HepG2 (cell line): ENCODE measurements at regions not wholly inside any gene's neighbourhood (a gene's known extent, or its start where the extent isn't known, plus 50 kb on each side); places are given as distances from the start of the nearest gene placed in this dataset.

ENCODE experiments used
- ATAC-seq: fragments of 200-7000 bp; cut with Tn5 transposase; 3 replicates; pipeline ENCODE4 v1.9.1; 2020; ENCODE audit warnings: mild to moderate bottlenecking, moderate library complexity
- BruUV-seq: library from RNA; stranded (reverse); fragments of 400-500 nt; replicated peaks from 2 replicates; lab custom pipeline; 2021; lab: Mats Ljungman, UMichigan
- CTCF ChIA-PET: fragments of 300-600 bp; formaldehyde crosslinking; extraction: SDS; loops from one replicate; lab custom pipeline; 2021; ENCODE audit warnings: low total read pairs, inconsistent platforms, low intra/inter-chr PET ratio; lab: Yijun Ruan, JAX
- POLR2A ChIA-PET: fragments of 350-600 bp; sonication (Branson Sonifier 250); formaldehyde crosslinking; loops from one replicate; lab custom pipeline; 2020; ENCODE audit warnings: antibody characterized with exemption, inconsistent platforms; lab: Yijun Ruan, JAX
- DNase-seq: peaks from one replicate; pipeline ENCODE4 v3.0.0-alpha.2; 2015; ENCODE audit warnings: low spot score
- FAIRE-seq: peaks from 3 replicates; lab custom pipeline; 2011; peaks lifted over from hg19 to GRCh38; lab: Jason Lieb, UNC
- H2AFZ ChIP-seq: one replicate; pipeline ENCODE4 v1.6.1; 2011; ENCODE audit warnings: low read length, inconsistent platforms
- H3K27ac ChIP-seq: fragments of 300-600 bp; 3 replicates; pipeline ENCODE4 v1.8.0; 2011; ENCODE audit warnings: mixed run types, mild to moderate bottlenecking, mixed read lengths, low read length, inconsistent platforms; ENCODE audit not compliant: insufficient read depth; ENCODE audit errors: extremely low read length
- H3K27me3 ChIP-seq, 2 experiments: fragments of 200-600 bp in 1 of 2; 2 replicates in 1 of 2; 3 replicates in 1 of 2; pipeline versions ENCODE4 v1.6.0 to v1.8.0; 2011; ENCODE audit warnings: low read length in 2 of 2, mild to moderate bottlenecking in 2 of 2, moderate library complexity in 2 of 2, inconsistent platforms in 1 of 2; ENCODE audit not compliant: insufficient read depth in 2 of 2, control insufficient read depth in 1 of 2
- H3K36me3 ChIP-seq, 2 experiments: fragments of 200-600 bp in 1 of 2; replicated peaks in 1 of 2; 2 replicates in 1 of 2; 3 replicates in 1 of 2; pipeline versions ENCODE4 v1.5.1 to v1.8.0; 2011; ENCODE audit warnings: low read length in 2 of 2, inconsistent platforms in 1 of 2; ENCODE audit not compliant: insufficient read depth in 2 of 2, control insufficient read depth in 1 of 2
- H3K4me1 ChIP-seq: 2 replicates; pipeline ENCODE4 v1.5.1; 2012; ENCODE audit warnings: low read length, inconsistent platforms; ENCODE audit not compliant: insufficient read depth
- H3K4me2 ChIP-seq: 2 replicates; pipeline ENCODE4 v1.6.0; 2011; ENCODE audit warnings: low read depth, low read length, inconsistent platforms
- H3K4me3 ChIP-seq, 3 experiments: fragments of 200-600 bp in 1 of 3; sonication (generic), shearing (Covaris generic) in 1 of 3; replicated peaks in 1 of 3; 2 replicates each; pipeline ENCODE4 v1.5.1; 2011 to 2016; ENCODE audit warnings: low read length in 3 of 3, inconsistent platforms in 2 of 3, low read depth in 2 of 3, mild to moderate bottlenecking in 2 of 3, control low read depth in 1 of 3, mixed read lengths in 1 of 3; ENCODE audit not compliant: insufficient read depth in 1 of 3
- H3K79me2 ChIP-seq: one replicate; pipeline ENCODE4 v1.6.1; 2011; ENCODE audit warnings: low read length, inconsistent platforms; ENCODE audit not compliant: insufficient read depth
- H3K9ac ChIP-seq: 2 replicates; pipeline ENCODE4 v1.6.0; 2011; ENCODE audit warnings: mild to moderate bottlenecking, low read depth, low read length, inconsistent platforms; ENCODE audit not compliant: insufficient read depth
- H3K9me3 ChIP-seq: 2 replicates; pipeline ENCODE4 v1.5.1; 2012; ENCODE audit warnings: mild to moderate bottlenecking, low read length
- H4K20me1 ChIP-seq: 2 replicates; pipeline ENCODE4 v1.6.0; 2011; ENCODE audit warnings: inconsistent platforms, mild to moderate bottlenecking, low read length, moderate library complexity; ENCODE audit not compliant: insufficient read depth
- ASH2L ChIP-seq: fragments of 300-600, 200-600 bp; sonication (generic); IDR thresholded peaks from 2 replicates; pipeline ENCODE4 v1.7.0; 2017; ENCODE audit warnings: low read depth, mild to moderate bottlenecking, moderate library complexity, mixed read lengths, low read length; ENCODE audit not compliant: insufficient read length
- CAMTA2 ChIP-seq: sonication (generic); formaldehyde crosslinking; IDR thresholded peaks from 2 replicates; pipeline ENCODE4 v1.4.0; 2020; ENCODE audit warnings: mild to moderate bottlenecking, missing genetic modification reagents, borderline replicate concordance
- CHCHD3 ChIP-seq: sonication (generic); formaldehyde crosslinking; IDR thresholded peaks from 2 replicates; pipeline ENCODE4 v1.8.0; 2022; ENCODE audit warnings: mild to moderate bottlenecking, missing genetic modification reagents, moderate library complexity
- IRF9 ChIP-seq: sonication (generic); formaldehyde crosslinking; IDR thresholded peaks from 2 replicates; pipeline ENCODE4 v1.8.0; 2022; ENCODE audit warnings: missing genetic modification reagents, mild to moderate bottlenecking, borderline replicate concordance
- KAT2B ChIP-seq: fragments of 150-350 bp; IDR thresholded peaks from 2 replicates; pipeline ENCODE4 v1.6.1; 2014; ENCODE audit warnings: low read depth, low read length, borderline replicate concordance
- LRRFIP1 ChIP-seq: sonication (generic); formaldehyde crosslinking; conservative IDR thresholded peaks from 2 replicates; pipeline ENCODE4 v1.4.0; 2020; ENCODE audit warnings: missing genetic modification reagents
- SALL2 ChIP-seq: sonication (generic); formaldehyde crosslinking; IDR thresholded peaks from 2 replicates; pipeline ENCODE4 v1.8.1; 2023; ENCODE audit warnings: mild to moderate bottlenecking, missing genetic modification reagents, inconsistent platforms
- SAP130 ChIP-seq: IDR thresholded peaks from 2 replicates; pipeline ENCODE4 v1.6.1; 2016; ENCODE audit warnings: low read depth
- SRF ChIP-seq: IDR thresholded peaks from 2 replicates; pipeline ENCODE4 v1.6.1; 2011; ENCODE audit warnings: mild to moderate bottlenecking, low read depth, low read length, moderate library complexity
- SRSF1 ChIP-seq: fragments of 200-400 bp; formaldehyde crosslinking; optimal IDR thresholded peaks from 2 replicates; pipeline ENCODE3; 2017; ENCODE audit warnings: mild to moderate bottlenecking, low read depth, low read length, moderate library complexity
- ZKSCAN8 ChIP-seq: IDR thresholded peaks from 2 replicates; pipeline ENCODE4 v1.6.1; 2016; ENCODE audit warnings: borderline replicate concordance, missing genetic modification reagents, missing compliant biosample characterization
- ZNF235 ChIP-seq: sonication (generic); formaldehyde crosslinking; IDR thresholded peaks from 2 replicates; pipeline ENCODE4 v1.8.1; 2023; ENCODE audit warnings: mild to moderate bottlenecking, missing genetic modification reagents, borderline replicate concordance
- ZNF569 ChIP-seq: sonication (generic); formaldehyde crosslinking; IDR thresholded peaks from 2 replicates; pipeline ENCODE4 v1.5.0; 2020; ENCODE audit warnings: mild to moderate bottlenecking, missing genetic modification reagents, moderate library complexity, borderline replicate concordance
- ZNF660 ChIP-seq: sonication (generic); formaldehyde crosslinking; IDR thresholded peaks from 2 replicates; pipeline ENCODE4 v1.5.1; 2020; ENCODE audit warnings: mild to moderate bottlenecking, low read depth, missing genetic modification reagents, borderline replicate concordance
- ZSCAN20 ChIP-seq: sonication (generic); formaldehyde crosslinking; IDR thresholded peaks from 2 replicates; pipeline ENCODE4 v1.4.0; 2020; ENCODE audit warnings: missing genetic modification reagents, mild to moderate bottlenecking, borderline replicate concordance
- WGBS: methylation state at CpG from one replicate; pipeline ENCODE4 v1.1.6; 2017; ENCODE audit warnings: low lambda C conversion rate; 5-methylcytosine and 5-hydroxymethylcytosine counted together
- in situ Hi-C: cut with HindIII; loops from 2 replicates; pipeline ENCODE4 v1.10.0; 2017; ENCODE audit warnings: low pct_unique_long_range_greater_than_20kb; ENCODE audit not compliant: extremely low pct_ligation_motif_present
- intact Hi-C: fragments of 100-400 bp; cut with micrococcal nuclease; formaldehyde crosslinking; loops from one replicate; pipeline ENCODE4 v1.10.0; 2022; ENCODE audit not compliant: unreplicated experiment
- TF ChIP-seq, protein P1 (sequence below): sonication (generic); formaldehyde crosslinking; IDR thresholded peaks from 2 replicates; pipeline ENCODE4 v1.5.0; 2020; ENCODE audit warnings: missing genetic modification reagents

DNA sequence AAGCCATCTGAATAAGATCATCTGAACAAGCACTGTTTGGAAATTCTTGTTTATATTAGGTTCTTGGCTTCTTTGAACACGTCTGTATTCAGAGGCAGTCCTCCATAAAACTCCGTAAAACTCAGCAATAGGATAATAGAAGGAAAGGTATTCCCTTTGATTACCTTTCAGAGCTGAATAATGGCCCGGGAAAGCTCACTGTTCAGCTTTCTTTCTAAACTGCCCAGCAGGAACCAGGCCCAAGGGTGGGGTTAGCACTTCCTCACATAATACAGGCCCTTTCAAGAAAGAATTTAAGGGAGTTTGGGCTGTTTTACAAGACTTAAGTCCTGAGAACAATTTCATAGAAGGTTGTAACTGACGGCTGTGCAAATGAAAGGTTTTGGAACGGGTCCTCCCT lies 72.2 kb upstream of the PHLPP1 start:
- ChIA-PET CTCF (no interaction called here), POLR2A (no interaction called here)
- no peaks in the 10 kb centered on the region for H3K79me2 ChIP-seq
- in situ Hi-C loops, result no loop called here
- BruUV-seq, result no TSS peak
- TF ChIP-seq ZSCAN20 (CRISPR knock-in tag), result no peak
- TF ChIP-seq SAP130 (CRISPR knock-in tag), result no peak
- no peak for TF ChIP-seq ZKSCAN8
- TF ChIP-seq KAT2B, result no peak
- TF ChIP-seq SRSF1, result no peak
- TF ChIP-seq ASH2L, result no peak
- TF ChIP-seq SALL2 (CRISPR knock-in tag), result no peak
- TF ChIP-seq CAMTA2 (CRISPR knock-in tag), result no peak
- TF ChIP-seq, protein P1, sequence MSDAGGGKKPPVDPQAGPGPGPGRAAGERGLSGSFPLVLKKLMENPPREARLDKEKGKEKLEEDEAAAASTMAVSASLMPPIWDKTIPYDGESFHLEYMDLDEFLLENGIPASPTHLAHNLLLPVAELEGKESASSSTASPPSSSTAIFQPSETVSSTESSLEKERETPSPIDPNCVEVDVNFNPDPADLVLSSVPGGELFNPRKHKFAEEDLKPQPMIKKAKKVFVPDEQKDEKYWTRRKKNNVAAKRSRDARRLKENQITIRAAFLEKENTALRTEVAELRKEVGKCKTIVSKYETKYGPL (CRISPR knock-in tag), result no peak
- H3K4me1 ChIP-seq, result 0 out of 2 replicates have a peak, but pooled peaks cover 9% of the 10 kb centered on the region
- H3K27me3 ChIP-seq, result peaks cover 0 to 2% of the 10 kb centered on the region in 2 experiments; a peak in 1 of 5 replicates
- no peaks in the 10 kb centered on the region for H3K9me3 ChIP-seq
- no peak overlapping the region for H3K27ac ChIP-seq
- no peak overlapping the region for H3K4me3 ChIP-seq
- H3K9ac ChIP-seq, result no peak overlapping the region
- 32% methylated on average over 5 of the region's 5 CpGs for WGBS
- no peaks in the 10 kb centered on the region for H4K20me1 ChIP-seq
- intact Hi-C loops, result no loop called here
- FAIRE-seq (no peak), ATAC-seq (no peak), DNase-seq (no peak)
- H3K4me2 ChIP-seq, result no peak overlapping the region
- no peak overlapping the region for H2AFZ ChIP-seq
- H3K36me3 ChIP-seq, result no peaks in the 10 kb centered on the region

- intact Hi-C loops (no loop called here), in situ Hi-C loops (no loop called here)
- peaks cover 0 to 2% of the 10 kb centered on the region in 2 experiments; a peak in 2 of 5 replicates for H3K27me3 ChIP-seq
- no peaks in the 10 kb centered on the region for H4K20me1 ChIP-seq
- no peaks in the 10 kb centered on the region for H3K36me3 ChIP-seq
- WGBS, result 7% methylated on average over 3 of the region's 6 CpGs
- no peak overlapping the region for H3K4me3 ChIP-seq
- DNase-seq, result no peak
- FAIRE-seq, result no peak
- 0 out of 2 replicates have a peak, but pooled peaks cover 9% of the 10 kb centered on the region for H3K4me1 ChIP-seq
- H3K4me2 ChIP-seq, result no peak overlapping the region
- CTCF ChIA-PET, result no interaction called here
- POLR2A ChIA-PET, result no interaction called here
- BruUV-seq, result no TSS peak
- H3K9ac ChIP-seq, result no peak overlapping the region
- H3K9me3 ChIP-seq, result no peaks in the 10 kb centered on the region
- ATAC-seq, result no peak
- H3K79me2 ChIP-seq, result no peaks in the 10 kb centered on the region
- H3K27ac ChIP-seq, result no peak overlapping the region
- H2AFZ ChIP-seq, result no peak overlapping the region
- TF ChIP-seq LRRFIP1 (CRISPR knock-in tag) (no peak), ZNF660 (CRISPR knock-in tag) (no peak), SRF (no peak), ZNF569 (CRISPR knock-in tag) (no peak), IRF9 (CRISPR knock-in tag) (no peak), ZNF235 (CRISPR knock-in tag) (no peak), CHCHD3 (CRISPR knock-in tag) (no peak)
Measured at GRCh38 chr18:62644773-62645172, 70.6 kb upstream of the PHLPP1 start.
